Retinal pigment epithelial cell (primary cell): ENCODE measurements at regions not wholly inside any gene's neighbourhood (a gene's known extent, or its start where the extent isn't known, plus 50 kb on each side); places are given as distances from the start of the nearest gene placed in this dataset.

ENCODE experiments used
- DNase-seq: peaks from one replicate; pipeline ENCODE4 v3.0.0-alpha.2; 2010; ENCODE audit warnings: low read depth
- H3K4me3 ChIP-seq: 2 replicates; pipeline ENCODE4 v1.5.1; 2011; ENCODE audit warnings: mild to moderate bottlenecking, low read length, control low read depth, moderate library complexity
- CTCF ChIP-seq: conservative IDR thresholded peaks from 2 replicates; pipeline ENCODE4 v1.5.1; 2011; ENCODE audit warnings: low read depth, low read length, control low read depth, inconsistent platforms

- no peak overlapping the region for H3K4me3 ChIP-seq
- DNase-seq = no peak
- no peak for TF ChIP-seq CTCF
Observed at GRCh38 chr1:94726981-94727685, 93.0 kb upstream of the SLC44A3 start.

GRCh38 chr1:94725566-94725965, 94.6 kb upstream of the SLC44A3 start:
- DNase-seq = no peak
- no peak for TF ChIP-seq CTCF
- no peak overlapping the region for H3K4me3 ChIP-seq

- DNase-seq = no peak
- no peak overlapping the region for H3K4me3 ChIP-seq
- no peak for TF ChIP-seq CTCF
Observed at GRCh38 chr1:94723894-94724293, 96.3 kb upstream of the SLC44A3 start.

GRCh38 chr1:94723463-94723862, 96.7 kb upstream of the SLC44A3 start:
- TF ChIP-seq CTCF = no peak
- H3K4me3 ChIP-seq = no peak overlapping the region
- no peak for DNase-seq

- DNase-seq = no peak
- no peak overlapping the region for H3K4me3 ChIP-seq
- no peak for TF ChIP-seq CTCF
Observed at GRCh38 chr1:94722181-94722580, 98.0 kb upstream of the SLC44A3 start.

GRCh38 chr1:94721240-94721639, 98.9 kb upstream of the SLC44A3 start:
- TF ChIP-seq CTCF = no peak
- no peak overlapping the region for H3K4me3 ChIP-seq
- no peak for DNase-seq
